Esophagus squamous epithelium (tissue), 5 donors: ENCODE measurements at regions not wholly inside any gene's neighbourhood (a gene's known extent, or its start where the extent isn't known, plus 50 kb on each side); places are given as distances from the start of the nearest gene placed in this dataset.
"Not testable (repeated sequence)": the region's sequence is repeated elsewhere in the genome, so short reads cannot be mapped to it uniquely, and the experiment has no call there.

Experiments used
- DNase-seq: peaks from one replicate; lab custom pipeline; 2025; lab: John Stamatoyannopoulos, UW
- H3K27ac ChIP-seq, 4 donors: fragments of 200-600 bp; sonication (generic); one replicate each; pipeline ENCODE4 v1.5.1; 2016 to 2019; ENCODE audit warnings: mild to moderate bottlenecking in 1 of 4
- H3K27me3 ChIP-seq, 4 donors: fragments of 200-600 bp; sonication (generic); 1 replicate in 3 of 4; 2 replicates in 1 of 4; pipeline versions ENCODE4 v1.5.1 to v1.6.0; 2017 to 2021; ENCODE audit warnings: antibody characterized with exemption in 1 of 4
- H3K36me3 ChIP-seq, 3 donors: fragments of 200-600 bp; sonication (generic); one replicate each; pipeline ENCODE4 v1.5.1; 2016 to 2019
- H3K4me1 ChIP-seq, 3 donors: fragments of 200-600 bp; sonication (generic); one replicate each; pipeline ENCODE4 v1.5.1; 2017 to 2019
- H3K4me3 ChIP-seq, 4 donors: fragments of 200-600 bp; sonication (generic); 1 replicate in 3 of 4; 2 replicates in 1 of 4; pipeline ENCODE4 v1.5.1; 2016 to 2019; ENCODE audit warnings: mild to moderate bottlenecking in 2 of 4, moderate library complexity in 1 of 4
- H3K9me3 ChIP-seq, 3 donors: fragments of 200-600 bp; sonication (generic); one replicate each; pipeline ENCODE4 v1.5.1; 2016 to 2019
- POLR2A ChIP-seq, 4 donors: fragments of 450-650 bp; IDR thresholded peaks; one replicate each; pipeline ENCODE4 v1.6.1; 2017; ENCODE audit warnings: antibody characterized with exemption in 4 of 4, mild to moderate bottlenecking in 4 of 4, moderate library complexity in 3 of 4
- WGBS, 2 donors: methylation state at CpG; one replicate each; pipeline ENCODE4 v1.1.5; 2018; 5-methylcytosine and 5-hydroxymethylcytosine counted together
- intact Hi-C: fragments of 100-400 bp; cut with DNase I; formaldehyde crosslinking; loops from one replicate; pipeline ENCODE4 v1.15.0; 2022
- TF ChIP-seq, protein P1 (sequence below), 6 experiments: fragments of 450-650 bp in 4 of 6; fragments of 200-600 bp in 2 of 6; sonication (generic) in 2 of 6; IDR thresholded peaks; one replicate each; pipeline ENCODE4 v1.5.1; 2016 to 2019; ENCODE audit warnings: antibody characterized with exemption in 6 of 6, mild to moderate bottlenecking in 4 of 6, moderate library complexity in 4 of 6
- donor health status: DM: yes; HTN: yes; CAD: no.

DNA sequence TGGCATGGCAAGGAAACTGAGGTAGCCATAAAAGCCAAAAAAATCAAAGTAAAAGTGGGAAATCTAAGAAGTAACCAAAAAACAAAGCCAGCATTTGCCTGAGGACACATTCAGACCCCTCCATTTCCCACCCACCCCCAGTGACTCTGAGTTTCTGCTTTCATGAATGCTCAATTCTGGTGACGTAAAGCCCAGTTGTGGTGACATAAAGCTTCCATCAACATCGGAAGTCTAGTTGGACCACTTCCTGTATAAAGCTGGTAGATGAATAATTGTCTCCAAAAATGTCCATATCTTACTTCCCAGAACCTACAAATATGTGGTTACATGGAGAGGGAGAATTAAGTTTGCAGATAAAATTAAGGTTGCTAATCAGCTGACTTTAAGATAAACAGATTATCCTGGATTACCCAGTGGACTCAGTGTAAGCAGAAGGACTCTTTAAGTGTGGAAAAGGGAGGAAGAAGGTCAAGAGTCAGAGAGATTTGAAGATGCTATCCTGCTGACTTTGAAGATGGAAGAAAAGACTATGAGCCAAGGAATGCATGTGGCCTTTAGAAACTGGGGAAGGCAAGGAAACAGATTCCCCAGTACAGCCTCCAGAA, 62.0 kb upstream of the ST3GAL6 start:
- Histone ChIP-seq H3K27ac (no peak overlapping the region), H3K9me3 (no peaks in the 10 kb centered on the region)
- TF ChIP-seq POLR2A (IDR thresholded peaks at IDR 0.05), result no peak
- TF ChIP-seq, protein P1, sequence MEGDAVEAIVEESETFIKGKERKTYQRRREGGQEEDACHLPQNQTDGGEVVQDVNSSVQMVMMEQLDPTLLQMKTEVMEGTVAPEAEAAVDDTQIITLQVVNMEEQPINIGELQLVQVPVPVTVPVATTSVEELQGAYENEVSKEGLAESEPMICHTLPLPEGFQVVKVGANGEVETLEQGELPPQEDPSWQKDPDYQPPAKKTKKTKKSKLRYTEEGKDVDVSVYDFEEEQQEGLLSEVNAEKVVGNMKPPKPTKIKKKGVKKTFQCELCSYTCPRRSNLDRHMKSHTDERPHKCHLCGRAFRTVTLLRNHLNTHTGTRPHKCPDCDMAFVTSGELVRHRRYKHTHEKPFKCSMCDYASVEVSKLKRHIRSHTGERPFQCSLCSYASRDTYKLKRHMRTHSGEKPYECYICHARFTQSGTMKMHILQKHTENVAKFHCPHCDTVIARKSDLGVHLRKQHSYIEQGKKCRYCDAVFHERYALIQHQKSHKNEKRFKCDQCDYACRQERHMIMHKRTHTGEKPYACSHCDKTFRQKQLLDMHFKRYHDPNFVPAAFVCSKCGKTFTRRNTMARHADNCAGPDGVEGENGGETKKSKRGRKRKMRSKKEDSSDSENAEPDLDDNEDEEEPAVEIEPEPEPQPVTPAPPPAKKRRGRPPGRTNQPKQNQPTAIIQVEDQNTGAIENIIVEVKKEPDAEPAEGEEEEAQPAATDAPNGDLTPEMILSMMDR (IDR thresholded peaks at IDR 0.05), result no peak

DNA sequence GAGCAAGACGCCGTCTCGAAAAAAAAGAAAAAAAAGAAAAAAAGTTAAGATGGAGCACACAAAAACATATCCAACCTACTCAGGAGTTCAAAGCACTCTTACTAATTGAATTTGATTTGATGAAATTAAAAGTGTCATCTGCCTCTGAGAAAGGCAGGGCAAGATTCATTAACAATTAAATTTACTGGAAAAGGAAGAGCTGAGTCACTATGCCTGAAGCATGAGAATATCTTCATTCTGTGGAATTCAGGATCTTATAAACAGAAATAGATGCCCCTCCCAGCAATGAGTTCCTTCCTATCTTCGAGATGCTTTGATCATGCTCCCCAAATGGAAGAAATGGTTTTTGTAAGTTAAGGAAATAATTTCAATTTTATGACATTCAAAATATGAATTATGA, 61.0 kb upstream of the ST3GAL6 start:
- H3K36me3 ChIP-seq, result no peaks in the 10 kb centered on the region
- H3K27me3 ChIP-seq, result no peaks in the 10 kb centered on the region
- H3K9me3 ChIP-seq, result no peaks in the 10 kb centered on the region
- H3K27ac ChIP-seq, result no peak overlapping the region
- WGBS, 2 donors, result 73 to 76% methylated on average over 4 of the region's 4 CpGs
- H3K4me1 ChIP-seq, result no peaks in the 10 kb centered on the region
- no peak overlapping the region for H3K4me3 ChIP-seq
- DNase-seq, result no peak
- TF ChIP-seq POLR2A (IDR thresholded peaks at IDR 0.05), result no peak
- TF ChIP-seq, protein P1 (IDR thresholded peaks at IDR 0.05), result no peak
- intact Hi-C loops, result no loop called here

More for the DNA sequence above, 62.0 kb upstream of the ST3GAL6 start:
- 56 to 82% methylated on average over 2 of the region's 2 CpGs for WGBS, 2 donors
- H3K4me3 ChIP-seq, result no peak overlapping the region
- no peaks in the 10 kb centered on the region for H3K36me3 ChIP-seq
- no peak for DNase-seq
- H3K27me3 ChIP-seq, result no peaks in the 10 kb centered on the region
- intact Hi-C loops, result no loop called here
- no peaks in the 10 kb centered on the region for H3K4me1 ChIP-seq

DNA sequence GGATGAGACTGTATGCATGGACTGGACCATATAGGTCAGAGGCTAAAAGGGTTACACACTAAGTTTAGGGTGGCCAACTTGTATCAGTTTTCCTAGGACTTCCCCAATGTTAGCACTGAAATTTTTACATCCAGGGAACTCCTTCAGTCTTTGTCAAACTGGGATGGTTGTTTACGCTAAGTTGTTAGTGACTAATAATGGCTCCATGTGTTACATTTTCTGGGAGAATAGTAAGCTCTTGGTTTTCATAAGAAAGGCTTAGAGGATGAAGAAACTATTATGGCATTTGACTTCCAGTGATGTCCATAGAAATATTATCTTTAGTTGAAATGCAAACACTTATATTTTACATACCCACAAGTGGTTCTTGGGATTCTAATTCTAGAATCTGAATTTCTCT, 57.9 kb upstream of the ST3GAL6 start:
- no peak overlapping the region for H3K4me3 ChIP-seq
- no peaks in the 10 kb centered on the region for H3K9me3 ChIP-seq
- intact Hi-C loops, result no loop called here
- no peak overlapping the region for H3K27ac ChIP-seq
- WGBS, 2 donors, result 90 to 100% methylated on average over 1 of the region's 1 CpG
- no peaks in the 10 kb centered on the region for H3K4me1 ChIP-seq
- H3K27me3 ChIP-seq, result no peaks in the 10 kb centered on the region
- no peaks in the 10 kb centered on the region for H3K36me3 ChIP-seq
- no peak for DNase-seq
- no peak for TF ChIP-seq POLR2A (IDR thresholded peaks at IDR 0.05)
- TF ChIP-seq, protein P1 (IDR thresholded peaks at IDR 0.05), result no peak

DNA sequence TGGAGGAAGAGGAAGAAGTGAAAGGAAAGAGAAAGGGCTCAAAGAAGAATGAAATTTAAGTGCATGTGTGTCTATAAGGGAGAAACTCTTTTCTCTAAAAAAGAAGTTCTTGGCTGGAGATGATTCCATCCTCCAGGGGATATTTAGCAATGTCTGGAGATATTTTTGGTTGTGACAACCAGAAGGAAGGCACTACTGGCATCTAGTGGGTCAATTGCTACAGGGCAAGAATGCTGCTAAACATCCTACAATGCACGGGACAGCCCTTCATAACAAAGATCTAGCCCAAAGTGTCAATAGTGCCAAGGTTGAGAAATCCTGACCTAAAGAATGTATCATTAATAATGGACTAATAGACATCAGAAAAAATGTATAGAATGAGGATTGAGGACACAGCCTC, 57.4 kb upstream of the ST3GAL6 start:
- no peaks in the 10 kb centered on the region for H3K9me3 ChIP-seq
- no peaks in the 10 kb centered on the region for H3K4me1 ChIP-seq
- no peak for DNase-seq
- H3K4me3 ChIP-seq, result no peak overlapping the region
- WGBS, 2 donors, result 25 to 47% methylated on average over 1 of the region's 1 CpG
- H3K27ac ChIP-seq, result no peak overlapping the region
- no peaks in the 10 kb centered on the region for H3K27me3 ChIP-seq
- TF ChIP-seq, protein P1 (IDR thresholded peaks at IDR 0.05), result no peak
- no peak for TF ChIP-seq POLR2A (IDR thresholded peaks at IDR 0.05)
- intact Hi-C loops, result no loop called here
- no peaks in the 10 kb centered on the region for H3K36me3 ChIP-seq

DNA sequence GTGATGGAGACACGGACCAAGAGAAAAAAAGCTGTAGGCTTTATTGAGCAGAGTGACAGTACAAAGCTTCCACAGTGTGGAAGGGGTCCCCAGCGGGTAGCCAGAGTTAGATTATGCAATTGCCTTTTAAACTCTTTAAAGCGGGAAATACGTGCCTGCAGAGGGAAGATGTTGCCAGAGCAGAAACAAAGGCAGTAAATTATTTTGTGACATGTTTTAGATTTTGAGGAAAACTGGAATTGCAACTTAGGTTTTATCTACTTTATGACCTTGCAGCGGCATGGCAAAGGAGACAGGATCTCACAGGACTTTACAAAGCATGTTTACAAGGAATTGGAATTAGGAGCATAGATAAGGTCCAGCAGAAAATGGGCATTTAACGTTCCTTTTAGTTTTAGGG, 54.5 kb upstream of the ST3GAL6 start:
- intact Hi-C loops, DNase-seq, H3K27ac ChIP-seq, H3K4me1 ChIP-seq, H3K36me3 ChIP-seq, H3K9me3 ChIP-seq, H3K4me3 ChIP-seq, H3K27me3 ChIP-seq: not testable (repeated sequence)
- 25 to 31% methylated on average over 6 of the region's 6 CpGs for WGBS, 2 donors

DNA sequence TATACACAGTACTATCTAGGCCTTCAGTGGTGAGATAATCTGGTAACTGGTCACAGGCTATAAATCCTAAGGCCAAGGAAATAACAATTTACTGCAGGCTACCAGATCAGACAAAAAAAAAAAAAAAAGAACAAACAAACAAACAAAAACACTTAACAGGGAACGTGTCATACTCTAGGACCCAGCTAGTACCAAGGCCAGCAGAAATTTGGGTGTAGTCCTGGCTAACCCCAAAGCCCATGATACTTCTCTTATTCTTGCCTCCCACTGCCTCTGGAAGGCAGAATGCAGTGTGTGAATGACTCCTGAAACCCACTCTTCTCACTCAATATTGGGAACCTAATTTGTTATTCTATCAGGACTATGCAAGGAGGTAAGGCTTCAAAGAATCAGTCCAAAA, 53.7 kb upstream of the ST3GAL6 start:
- DNase-seq, result no peak
- Histone ChIP-seq H3K27ac (no peak overlapping the region), H3K4me3 (no peak overlapping the region), H3K36me3 (no peaks in the 10 kb centered on the region), H3K27me3 (no peaks in the 10 kb centered on the region), H3K9me3 (no peaks in the 10 kb centered on the region), H3K4me1 (no peaks in the 10 kb centered on the region)
- WGBS, 2 donors, result 50 to 67% methylated on average over 1 of the region's 1 CpG
- TF ChIP-seq, protein P1 (IDR thresholded peaks at IDR 0.05), result no peak
- TF ChIP-seq POLR2A (IDR thresholded peaks at IDR 0.05), result no peak
- intact Hi-C loops, result no loop called here
